PC-9 (cell line): ENCODE measurements at regions not wholly inside any gene's neighbourhood (a gene's known extent, or its start where the extent isn't known, plus 50 kb on each side); places are given as distances from the start of the nearest gene placed in this dataset.

Experiments used
- BruUV-seq: library from RNA; stranded (reverse); fragments of 400-500 nt; replicated peaks from 2 replicates; lab custom pipeline; 2021; lab: Mats Ljungman, UMichigan
- CTCF ChIA-PET: fragments of 300-600 bp; sonication (Branson Sonifier 250); formaldehyde crosslinking; loops from one replicate; lab custom pipeline; 2022; ENCODE audit warnings: antibody characterized with exemption; lab: Charles Lee
- POLR2A ChIA-PET: fragments of 300-600 bp; sonication (Branson Sonifier 250); formaldehyde crosslinking; loops from one replicate; lab custom pipeline; 2022; ENCODE audit warnings: antibody characterized with exemption; ENCODE audit not compliant: unreplicated experiment; lab: Charles Lee
- DNase-seq, 2 experiments: peaks; one replicate each; pipeline versions ENCODE4 v3.0.0 to v3.0.0-alpha.2; 2015 to 2022; ENCODE audit warnings: mixed read lengths in 1 of 2
- H2AFZ ChIP-seq: fragments of 200-600 bp; sonication (generic); 2 replicates; pipeline ENCODE4 v1.8.1; 2017; ENCODE audit warnings: antibody characterized with exemption
- H3F3A ChIP-seq: fragments of 200-600 bp; sonication (generic); 2 replicates; pipeline ENCODE4 v1.8.1; 2017; ENCODE audit warnings: antibody characterized with exemption, mild to moderate bottlenecking, low read depth; ENCODE audit not compliant: insufficient read depth
- H3K27ac ChIP-seq: fragments of 200-600 bp; sonication (generic); 2 replicates; pipeline ENCODE4 v1.6.1; 2016; ENCODE audit warnings: mixed run types
- H3K27me3 ChIP-seq: fragments of 200-600 bp; sonication (generic); 2 replicates; pipeline ENCODE4 v1.6.1; 2016; ENCODE audit warnings: low read depth, mixed run types; ENCODE audit not compliant: insufficient read depth
- H3K36me3 ChIP-seq: fragments of 200-600 bp; sonication (generic); 2 replicates; pipeline ENCODE4 v1.6.1; 2016; ENCODE audit warnings: low read depth, mixed run types
- H3K4me1 ChIP-seq: fragments of 200-600 bp; sonication (generic); replicated peaks from 2 replicates; pipeline ENCODE4 v1.6.1; 2016; ENCODE audit warnings: mixed run types; ENCODE audit not compliant: insufficient read depth
- H3K4me2 ChIP-seq: fragments of 200-600 bp; sonication (generic); 2 replicates; pipeline ENCODE4 v1.6.1; 2017; ENCODE audit warnings: mixed run types
- H3K4me3 ChIP-seq: fragments of 200-600 bp; sonication (generic); 2 replicates; pipeline ENCODE4 v1.6.1; 2016; ENCODE audit warnings: mixed run types
- H3K79me2 ChIP-seq: fragments of 200-600 bp; sonication (generic); 2 replicates; pipeline ENCODE4 v1.6.1; 2017; ENCODE audit warnings: low read depth, mixed run types
- H3K9me2 ChIP-seq: fragments of 200-600 bp; sonication (generic); 2 replicates; pipeline ENCODE4 v1.8.1; 2017; ENCODE audit warnings: mild to moderate bottlenecking; ENCODE audit not compliant: insufficient read depth
- H3K9me3 ChIP-seq: fragments of 200-600 bp; sonication (generic); 2 replicates; pipeline ENCODE4 v1.8.1; 2016; ENCODE audit warnings: low read depth; ENCODE audit not compliant: insufficient read depth
- H4K20me1 ChIP-seq: fragments of 200-600 bp; sonication (generic); 2 replicates; pipeline ENCODE4 v1.8.1; 2017; ENCODE audit not compliant: insufficient read depth
- CTCF ChIP-seq: fragments of 200-600 bp; sonication (generic); conservative IDR thresholded peaks from 2 replicates; pipeline ENCODE4 v1.6.1; 2017; ENCODE audit warnings: mixed run types, antibody characterized with exemption, mild to moderate bottlenecking, moderate library complexity
- EZH2 ChIP-seq: fragments of 200-600 bp; sonication (generic); IDR thresholded peaks from 2 replicates; pipeline ENCODE4 v1.8.0; 2017; ENCODE audit warnings: antibody characterized with exemption, low read depth
- intact Hi-C: fragments of 100-400 bp; cut with micrococcal nuclease; formaldehyde crosslinking; loops from one replicate; pipeline ENCODE4 v1.10.0; 2022; ENCODE audit not compliant: unreplicated experiment

- Histone ChIP-seq H3K27me3 (peaks cover 4% of the 10 kb centered on the region; the same call in 1 of the 2 replicates), H3K9me3 (no peaks in the 10 kb centered on the region), H3K9me2 (no peaks in the 10 kb centered on the region), H3K79me2 (no peaks in the 10 kb centered on the region), H3K36me3 (no peaks in the 10 kb centered on the region), H3K4me2 (peak overlapping the region; percentile 15; the same call in 1 of the 2 replicates), H2AFZ (no peak overlapping the region), H3K27ac (no peak overlapping the region), H3K4me1 (peaks cover 8% of the 10 kb centered on the region; the same call in 1 of the 2 replicates), H4K20me1 (no peaks in the 10 kb centered on the region), H3K4me3 (no peak overlapping the region), H3F3A (no peaks in the 10 kb centered on the region)
- POLR2A ChIA-PET: interaction anchor here (0.6 to 0.7 kb wide), 3 partner anchors 191 to 1507 kb away, joined by 3 read pairs; no protein-coding TSS in a partner anchor
- peak; percentile 69 to 89 for DNase-seq
- intact Hi-C loops: loop anchor here (1.0 to 5.0 kb wide), 4 partner anchors 49 to 233 kb away; partner anchors contain the start of gene ANKH
- BruUV-seq: no TSS peak
- CTCF ChIA-PET: interaction anchor here (1.0 kb wide), 1 partner anchor 44 kb away, joined by 3 read pairs; no protein-coding TSS in a partner anchor
- no peak for TF ChIP-seq EZH2
- TF ChIP-seq CTCF: no peak
Observed at GRCh38 chr5:14959399-14960119, 88.0 kb upstream of the ANKH start.

- no peaks in the 10 kb centered on the region for H3F3A ChIP-seq
- H4K20me1 ChIP-seq: no peaks in the 10 kb centered on the region
- BruUV-seq: no TSS peak
- no peak overlapping the region for H3K4me3 ChIP-seq
- no peaks in the 10 kb centered on the region for H3K36me3 ChIP-seq
- DNase-seq: no peak
- ChIA-PET CTCF (no interaction called here), POLR2A (interaction anchor here (0.7 kb wide), 1 partner anchor 345 kb away, joined by 11 read pairs; no protein-coding TSS in a partner anchor)
- H2AFZ ChIP-seq: no peak overlapping the region
- TF ChIP-seq EZH2 (no peak), CTCF (no peak)
- H3K4me2 ChIP-seq: no peak overlapping the region
- H3K4me1 ChIP-seq: peaks cover 8% of the 10 kb centered on the region; the same call in 1 of the 2 replicates
- H3K79me2 ChIP-seq: no peaks in the 10 kb centered on the region
- no peak overlapping the region for H3K27ac ChIP-seq
- no peaks in the 10 kb centered on the region for H3K9me3 ChIP-seq
- intact Hi-C loops: loop anchor here (5.0 kb wide), 2 partner anchors 86 to 156 kb away; partner anchors contain the start of gene ANKH
- no peaks in the 10 kb centered on the region for H3K9me2 ChIP-seq
- H3K27me3 ChIP-seq: peaks cover 4% of the 10 kb centered on the region
Observed at GRCh38 chr5:14958188-14958587, 86.6 kb upstream of the ANKH start.

- POLR2A ChIA-PET: no interaction called here
- Histone ChIP-seq H3K4me3 (no peak overlapping the region), H3K27me3 (peaks cover 4% of the 10 kb centered on the region), H3K4me2 (no peak overlapping the region), H3K4me1 (peaks cover 8% of the 10 kb centered on the region; the same call in 1 of the 2 replicates), H3K9me3 (no peaks in the 10 kb centered on the region), H4K20me1 (no peaks in the 10 kb centered on the region), H2AFZ (no peak overlapping the region), H3K27ac (no peak overlapping the region), H3K9me2 (no peaks in the 10 kb centered on the region; the same call in 1 of the 2 replicates), H3K36me3 (no peaks in the 10 kb centered on the region), H3F3A (no peaks in the 10 kb centered on the region), H3K79me2 (no peaks in the 10 kb centered on the region)
- CTCF ChIA-PET: interaction anchor here (0.6 to 0.8 kb wide), 3 partner anchors 96 to 1966 kb away, joined by 3 read pairs; no protein-coding TSS in a partner anchor
- no peak for DNase-seq
- intact Hi-C loops: loop anchor here (5.0 kb wide), 2 partner anchors 84 to 154 kb away; partner anchors contain the start of gene ANKH
- TF ChIP-seq EZH2: no peak
- no peak for TF ChIP-seq CTCF
- no TSS peak for BruUV-seq
Observed at GRCh38 chr5:14956423-14957046, 85.0 kb upstream of the ANKH start.
